ENCODE measurements at regions not wholly inside any gene's neighbourhood (a gene's known extent, or its start where the extent isn't known, plus 50 kb on each side); places are given as distances from the start of the nearest gene placed in this dataset.

DNA sequence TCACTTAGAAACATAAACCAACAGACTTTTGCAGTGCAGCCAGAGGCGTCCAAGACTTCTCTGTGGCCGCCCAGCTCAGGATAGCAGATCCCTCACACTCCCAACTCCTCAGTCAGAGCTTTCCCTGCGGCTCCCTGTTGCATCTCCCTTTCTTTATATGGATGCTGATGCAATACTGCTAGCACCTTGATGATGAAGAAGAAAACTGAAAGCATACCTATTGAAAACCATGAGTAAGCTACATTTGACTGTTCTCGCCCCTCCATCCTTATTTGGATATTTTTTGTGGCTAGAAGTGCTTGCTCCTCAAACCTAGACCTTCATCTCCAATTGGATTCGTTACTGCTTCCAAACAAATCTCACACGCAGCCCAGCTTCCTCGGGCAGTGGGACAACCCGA, 57.3 kb upstream of the UBL3 start:
- no peak for DNase-seq
- intact Hi-C loops (cut with DNase I): no loop called here

DNA sequence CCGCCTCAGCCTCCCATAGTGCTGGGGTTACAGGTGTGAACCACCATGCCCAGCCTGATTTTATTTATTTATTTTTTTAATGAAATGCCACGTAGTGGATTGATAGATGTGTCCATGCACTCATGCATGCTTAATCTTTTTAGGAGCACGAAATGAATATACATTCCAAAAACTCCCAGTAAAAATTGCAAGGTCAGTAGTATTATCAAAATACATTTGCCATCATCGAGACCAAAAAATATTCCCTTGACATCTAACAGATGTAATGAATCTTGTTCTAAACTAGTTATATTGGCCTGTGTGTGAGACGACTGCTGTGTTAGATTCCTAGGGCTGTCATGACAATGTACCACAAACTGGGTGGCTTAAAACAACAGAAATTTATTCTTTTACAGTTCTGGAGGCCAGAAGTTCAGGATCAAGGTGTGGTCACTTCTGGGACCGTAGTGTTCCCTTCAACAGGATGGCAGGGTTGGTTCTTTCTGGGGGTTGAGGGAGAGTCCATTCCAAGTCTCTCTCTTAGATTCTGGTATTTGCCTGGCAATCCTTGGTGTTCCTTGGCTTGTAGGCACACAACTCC, 56.1 kb upstream of the UBL3 start:
- DNase-seq: no peak
- intact Hi-C loops (cut with DNase I): no loop called here

- intact Hi-C loops (cut with DNase I): no loop called here
Measured at GRCh38 chr13:29905845-29906244, 55.4 kb upstream of the UBL3 start.

DNA sequence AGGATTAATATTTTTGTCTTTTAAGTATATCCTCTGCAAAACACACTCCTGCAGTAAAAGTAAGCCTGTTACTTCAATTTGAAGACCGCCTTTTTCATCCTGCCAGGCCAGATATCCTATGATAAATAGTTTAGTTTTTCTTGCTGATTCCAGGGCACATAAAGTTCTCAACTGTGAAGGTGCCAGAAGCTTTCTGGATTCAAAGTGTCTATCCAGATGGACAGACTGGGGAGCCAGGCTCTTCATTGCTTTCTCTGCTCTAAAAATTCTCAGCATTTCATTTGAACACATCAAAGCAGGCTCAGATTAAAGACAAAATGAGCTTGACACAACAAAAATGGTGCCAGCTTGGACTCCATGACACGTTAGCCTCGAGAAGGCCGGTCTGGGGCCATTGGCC, 53.6 kb upstream of the UBL3 start:
- DNase-seq: no peak
- intact Hi-C loops (cut with DNase I): no loop called here

More at GRCh38 chr13:29905845-29906244, 55.4 kb upstream of the UBL3 start:
- peak in 6 of 42 donors; percentile 23 to 48 (median 32) for DNase-seq

DNA sequence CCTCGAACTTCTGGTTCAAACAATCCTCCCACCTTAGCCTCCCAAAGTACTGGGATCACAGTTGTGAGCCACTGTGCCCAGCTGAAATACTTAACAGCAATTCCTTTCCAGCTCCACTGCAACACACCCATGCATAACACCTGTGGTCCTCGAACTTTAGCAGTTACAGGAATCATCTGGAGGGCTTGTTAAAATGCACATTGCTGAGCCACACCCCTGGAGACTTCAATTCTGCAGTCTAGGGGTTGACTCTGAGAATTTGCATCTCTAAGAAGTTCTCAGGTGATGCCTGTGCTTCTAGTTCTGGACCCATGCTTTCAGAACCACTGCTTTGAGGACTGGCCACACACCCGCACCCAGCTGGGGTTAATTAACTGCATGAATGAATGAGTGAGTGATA, 53.1 kb upstream of the UBL3 start:
- no peak for DNase-seq
- intact Hi-C loops (cut with DNase I): no loop called here

DNA sequence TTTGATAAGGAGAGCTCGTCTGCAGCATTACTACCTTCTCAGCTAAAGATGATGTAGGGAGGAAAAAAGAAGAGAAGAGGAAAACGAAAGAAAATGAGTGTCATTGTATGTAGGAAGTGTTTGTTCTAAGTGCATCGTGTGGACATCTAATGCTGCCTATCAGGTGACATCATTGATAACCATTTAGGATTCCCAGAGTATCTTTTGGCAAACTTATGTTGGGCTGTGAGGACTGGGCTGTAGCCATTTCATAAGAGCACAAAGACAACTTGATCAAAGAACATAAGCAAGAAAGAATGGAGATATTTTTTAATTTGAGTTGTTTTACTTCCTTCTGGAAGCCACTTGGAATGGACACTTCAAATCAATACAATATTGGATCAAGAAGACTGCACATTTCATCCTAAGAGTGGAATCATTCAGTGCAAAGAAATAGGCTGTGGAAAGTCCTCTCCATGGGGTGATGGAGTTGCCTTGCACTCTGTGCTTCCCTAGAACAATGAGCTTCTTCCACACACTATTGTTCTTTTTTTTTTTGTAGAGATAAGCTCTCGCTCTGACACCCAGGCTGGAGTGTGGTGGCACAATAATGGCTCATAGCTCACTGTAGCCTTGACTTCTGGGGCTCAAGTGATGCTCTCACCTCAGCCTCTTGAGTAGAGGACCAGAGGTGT, 52.4 kb upstream of the UBL3 start:
- no peak for DNase-seq
- intact Hi-C loops (cut with DNase I): no loop called here

GRCh38 chr13:29901710-29902631, 51.6 kb upstream of the UBL3 start:
- intact Hi-C loops (cut with DNase I): no loop called here
- no peak for DNase-seq
